Vagina (tissue), 2 donors: ENCODE measurements at regions not wholly inside any gene's neighbourhood (a gene's known extent, or its start where the extent isn't known, plus 50 kb on each side); places are given as distances from the start of the nearest gene placed in this dataset.

Source experiments
- POLR2AphosphoS5 ChIP-seq, 2 donors: sonication (generic); formaldehyde crosslinking; IDR thresholded peaks; one replicate each; pipeline ENCODE4 v1.9.0; 2017; ENCODE audit warnings: antibody characterized with exemption in 2 of 2, mild to moderate bottlenecking in 2 of 2, low read depth in 1 of 2; ENCODE audit not compliant: insufficient read depth in 1 of 2
- TF ChIP-seq, protein P1 (sequence below), 3 experiments: fragments of 450-650 bp in 2 of 3; fragments of 200-600 bp in 1 of 3; sonication (generic) in 1 of 3; IDR thresholded peaks; one replicate each; pipeline ENCODE4 v1.5.1; 2017 to 2019; ENCODE audit warnings: antibody characterized with exemption in 3 of 3, mild to moderate bottlenecking in 2 of 3, moderate library complexity in 2 of 3

DNA sequence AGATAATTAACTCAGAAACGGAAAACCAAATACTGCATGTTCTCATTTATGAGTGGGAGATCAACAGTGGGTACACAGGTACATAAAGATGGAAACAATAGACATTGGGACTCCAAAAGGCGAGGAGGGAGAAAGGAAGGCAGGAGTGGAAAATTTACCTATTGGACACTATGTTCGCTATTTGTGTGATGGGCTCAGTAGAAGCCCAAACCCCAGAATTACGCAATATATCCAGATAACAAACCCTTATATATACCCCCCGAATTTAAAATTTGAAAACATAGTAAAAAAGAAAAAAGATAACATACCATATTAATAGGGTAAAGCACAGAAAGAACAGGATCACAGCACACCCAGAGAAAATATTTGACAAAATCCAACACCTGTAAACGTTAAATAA, 1351.7 kb upstream of the FAM98A start:
- TF ChIP-seq, protein P1, sequence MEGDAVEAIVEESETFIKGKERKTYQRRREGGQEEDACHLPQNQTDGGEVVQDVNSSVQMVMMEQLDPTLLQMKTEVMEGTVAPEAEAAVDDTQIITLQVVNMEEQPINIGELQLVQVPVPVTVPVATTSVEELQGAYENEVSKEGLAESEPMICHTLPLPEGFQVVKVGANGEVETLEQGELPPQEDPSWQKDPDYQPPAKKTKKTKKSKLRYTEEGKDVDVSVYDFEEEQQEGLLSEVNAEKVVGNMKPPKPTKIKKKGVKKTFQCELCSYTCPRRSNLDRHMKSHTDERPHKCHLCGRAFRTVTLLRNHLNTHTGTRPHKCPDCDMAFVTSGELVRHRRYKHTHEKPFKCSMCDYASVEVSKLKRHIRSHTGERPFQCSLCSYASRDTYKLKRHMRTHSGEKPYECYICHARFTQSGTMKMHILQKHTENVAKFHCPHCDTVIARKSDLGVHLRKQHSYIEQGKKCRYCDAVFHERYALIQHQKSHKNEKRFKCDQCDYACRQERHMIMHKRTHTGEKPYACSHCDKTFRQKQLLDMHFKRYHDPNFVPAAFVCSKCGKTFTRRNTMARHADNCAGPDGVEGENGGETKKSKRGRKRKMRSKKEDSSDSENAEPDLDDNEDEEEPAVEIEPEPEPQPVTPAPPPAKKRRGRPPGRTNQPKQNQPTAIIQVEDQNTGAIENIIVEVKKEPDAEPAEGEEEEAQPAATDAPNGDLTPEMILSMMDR (IDR thresholded peaks at IDR 0.05), result no peak
- TF ChIP-seq POLR2AphosphoS5 (IDR thresholded peaks at IDR 0.05; ENCODE audit: insufficient read depth in 1 of 2, low read depth in 1 of 2), result no peak
